SH-SY5Y (cell line): ENCODE measurements at regions not wholly inside any gene's neighbourhood (a gene's known extent, or its start where the extent isn't known, plus 50 kb on each side); places are given as distances from the start of the nearest gene placed in this dataset.

ENCODE experiments used
- GATA2 ChIP-seq: IDR thresholded peaks from 2 replicates; pipeline ENCODE4 v1.6.1; 2011; ENCODE audit warnings: mild to moderate bottlenecking, low read depth, low read length
- GATA3 ChIP-seq: IDR thresholded peaks from 2 replicates; pipeline ENCODE4 v1.6.1; 2011; ENCODE audit warnings: low read depth, mild to moderate bottlenecking, low read length, moderate library complexity

DNA sequence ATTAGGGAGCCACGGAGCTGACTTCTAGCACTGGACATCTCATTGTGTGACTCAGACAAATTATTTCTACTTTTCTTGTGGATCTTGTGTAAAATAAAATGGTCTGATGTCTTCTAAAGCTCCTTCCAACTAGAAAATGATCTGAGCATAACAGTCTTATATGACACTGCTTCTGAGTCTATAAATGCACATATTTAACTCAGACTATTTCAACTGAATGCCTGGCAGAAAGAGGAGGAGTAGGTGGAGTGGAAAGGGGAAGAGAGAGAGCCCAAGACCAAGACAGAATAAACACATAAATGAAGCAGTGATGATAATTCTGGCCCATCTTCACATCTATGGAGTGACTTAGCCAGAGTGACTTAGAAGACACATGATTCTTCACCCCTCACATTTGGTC is 162.3 kb upstream of the PDZRN3 start:
- TF ChIP-seq GATA2 (no peak), GATA3 (no peak)
